Esophagus muscularis mucosa (tissue), 4 donors: ENCODE measurements at regions not wholly inside any gene's neighbourhood (a gene's known extent, or its start where the extent isn't known, plus 50 kb on each side); places are given as distances from the start of the nearest gene placed in this dataset.

Experiments
- DNase-seq: peaks from one replicate; pipeline ENCODE4 v3.0.0-alpha.2; 2017; ENCODE audit errors: extremely low spot score
- H3K27ac ChIP-seq, 4 donors: fragments of 200-600 bp; sonication (generic); replicated peaks in 1 of 4; 1 replicate in 3 of 4; 2 replicates in 1 of 4; pipeline ENCODE4 v1.5.1; 2016 to 2019; ENCODE audit warnings: mild to moderate bottlenecking in 1 of 4
- H3K27me3 ChIP-seq, 4 donors: fragments of 200-600 bp; sonication (generic); one replicate each; pipeline versions ENCODE4 v1.5.1 to v1.6.0; 2016 to 2019
- H3K36me3 ChIP-seq, 4 donors: fragments of 200-600 bp; sonication (generic); one replicate each; pipeline ENCODE4 v1.5.1; 2016 to 2019
- H3K4me1 ChIP-seq, 4 donors: fragments of 200-600 bp; sonication (generic); one replicate each; pipeline ENCODE4 v1.5.1; 2016 to 2019
- H3K4me3 ChIP-seq, 4 donors: fragments of 200-600 bp; sonication (generic); 1 replicate in 2 of 4; 2 replicates in 2 of 4; pipeline ENCODE4 v1.5.1; 2016 to 2019; ENCODE audit warnings: mild to moderate bottlenecking in 4 of 4, moderate library complexity in 1 of 4
- H3K9me3 ChIP-seq, 4 donors: fragments of 200-600 bp; sonication (generic); 1 replicate in 3 of 4; 2 replicates in 1 of 4; pipeline ENCODE4 v1.5.1; 2016 to 2019
- EP300 ChIP-seq: sonication (generic); formaldehyde crosslinking; IDR thresholded peaks from one replicate; pipeline ENCODE4 v1.6.1; 2017; ENCODE audit warnings: antibody characterized with exemption
- POLR2A ChIP-seq: fragments of 450-650 bp; IDR thresholded peaks from one replicate; pipeline ENCODE4 v1.6.1; 2017; ENCODE audit warnings: antibody characterized with exemption, moderate library complexity, mild to moderate bottlenecking, low read depth
- POLR2AphosphoS5 ChIP-seq, 2 donors: sonication (generic); formaldehyde crosslinking; IDR thresholded peaks; one replicate each; pipeline ENCODE4 v1.6.1; 2017; ENCODE audit warnings: antibody characterized with exemption in 2 of 2
- WGBS: methylation state at CpG from one replicate; pipeline ENCODE4 v1.1.5; 2018; 5-methylcytosine and 5-hydroxymethylcytosine counted together
- intact Hi-C: fragments of 100-400 bp; cut with DNase I; formaldehyde crosslinking; loops from one replicate; pipeline ENCODE4 v1.15.1; 2023
- TF ChIP-seq, protein P1 (sequence below), 3 experiments: fragments of 200-600 bp in 2 of 3; fragments of 450-650 bp in 1 of 3; sonication (generic) in 2 of 3; IDR thresholded peaks; one replicate each; pipeline ENCODE4 v1.5.1; 2017 to 2019; ENCODE audit warnings: antibody characterized with exemption in 3 of 3, mild to moderate bottlenecking in 2 of 3, moderate library complexity in 1 of 3

- no peaks in the 10 kb centered on the region for H3K27me3 ChIP-seq
- 74% methylated on average over 4 of the region's 4 CpGs for WGBS
- H3K36me3 ChIP-seq, result no peaks in the 10 kb centered on the region
- DNase-seq, result no peak
- TF ChIP-seq POLR2AphosphoS5 (IDR thresholded peaks at IDR 0.05) (no peak), POLR2A (no peak), EP300 (no peak)
- TF ChIP-seq, protein P1, sequence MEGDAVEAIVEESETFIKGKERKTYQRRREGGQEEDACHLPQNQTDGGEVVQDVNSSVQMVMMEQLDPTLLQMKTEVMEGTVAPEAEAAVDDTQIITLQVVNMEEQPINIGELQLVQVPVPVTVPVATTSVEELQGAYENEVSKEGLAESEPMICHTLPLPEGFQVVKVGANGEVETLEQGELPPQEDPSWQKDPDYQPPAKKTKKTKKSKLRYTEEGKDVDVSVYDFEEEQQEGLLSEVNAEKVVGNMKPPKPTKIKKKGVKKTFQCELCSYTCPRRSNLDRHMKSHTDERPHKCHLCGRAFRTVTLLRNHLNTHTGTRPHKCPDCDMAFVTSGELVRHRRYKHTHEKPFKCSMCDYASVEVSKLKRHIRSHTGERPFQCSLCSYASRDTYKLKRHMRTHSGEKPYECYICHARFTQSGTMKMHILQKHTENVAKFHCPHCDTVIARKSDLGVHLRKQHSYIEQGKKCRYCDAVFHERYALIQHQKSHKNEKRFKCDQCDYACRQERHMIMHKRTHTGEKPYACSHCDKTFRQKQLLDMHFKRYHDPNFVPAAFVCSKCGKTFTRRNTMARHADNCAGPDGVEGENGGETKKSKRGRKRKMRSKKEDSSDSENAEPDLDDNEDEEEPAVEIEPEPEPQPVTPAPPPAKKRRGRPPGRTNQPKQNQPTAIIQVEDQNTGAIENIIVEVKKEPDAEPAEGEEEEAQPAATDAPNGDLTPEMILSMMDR (IDR thresholded peaks at IDR 0.05), result no peak
- no peak overlapping the region for H3K4me3 ChIP-seq
- H3K9me3 ChIP-seq, result peaks cover 0 to 13% (median 2%) of the 10 kb centered on the region in 4 donors
- H3K4me1 ChIP-seq, result no peaks in the 10 kb centered on the region
- H3K27ac ChIP-seq, result no peak overlapping the region
- intact Hi-C loops, result no loop called here
Observed at GRCh38 chr18:68456985-68457384, 257.9 kb downstream of the TMX3 start.

- Histone ChIP-seq H3K9me3 (peaks cover 0 to 13% (median 2%) of the 10 kb centered on the region in 4 donors), H3K4me1 (no peaks in the 10 kb centered on the region), H3K4me3 (no peak overlapping the region), H3K36me3 (no peaks in the 10 kb centered on the region), H3K27ac (no peak overlapping the region), H3K27me3 (no peaks in the 10 kb centered on the region)
- DNase-seq, result no peak
- TF ChIP-seq POLR2AphosphoS5 (IDR thresholded peaks at IDR 0.05), result no peak
- TF ChIP-seq, protein P1 (IDR thresholded peaks at IDR 0.05), result no peak
- no peak for TF ChIP-seq POLR2A
- TF ChIP-seq EP300, result no peak
- intact Hi-C loops, result no loop called here
Observed at GRCh38 chr18:68455229-68455603, 259.7 kb downstream of the TMX3 start.

DNA sequence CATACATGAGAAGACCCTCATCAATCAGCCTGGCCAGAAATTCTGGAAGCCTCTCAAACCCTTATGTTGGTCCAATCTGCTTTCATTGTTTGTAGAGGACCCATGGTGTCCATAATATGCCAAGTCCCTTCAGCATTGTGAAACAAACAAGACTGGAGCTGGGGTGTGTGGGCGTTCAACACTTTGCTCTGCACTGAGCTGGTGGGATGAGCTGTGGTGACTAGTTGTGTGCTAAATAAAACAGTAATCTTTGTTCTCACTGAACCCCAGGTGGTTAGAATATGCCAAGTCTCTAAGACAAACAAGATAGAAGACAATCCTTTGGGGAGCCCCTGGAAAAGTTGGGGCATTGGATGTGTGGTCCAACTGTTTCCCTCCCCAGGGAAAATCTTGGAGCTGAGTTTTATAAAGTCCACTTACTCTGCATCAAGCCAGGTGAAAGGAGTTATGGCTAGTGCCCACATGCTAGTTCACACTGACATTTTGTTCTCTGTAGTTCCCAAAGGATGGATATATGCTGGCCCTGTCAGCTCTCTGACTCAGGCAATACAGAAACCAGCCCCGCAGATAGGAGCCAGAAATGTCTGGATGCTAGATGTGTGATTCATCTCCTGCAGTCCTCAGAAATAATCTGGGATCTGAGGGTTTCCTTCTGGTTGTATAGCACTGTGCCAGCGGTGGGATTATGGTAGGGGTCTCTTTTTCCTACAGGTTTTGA is 260.2 kb downstream of the TMX3 start:
- Histone ChIP-seq H3K4me1 (no peaks in the 10 kb centered on the region), H3K36me3 (no peaks in the 10 kb centered on the region), H3K9me3 (peaks cover 0 to 13% (median 2%) of the 10 kb centered on the region in 4 donors), H3K27ac (no peak overlapping the region), H3K27me3 (no peaks in the 10 kb centered on the region), H3K4me3 (no peak overlapping the region)
- DNase-seq, result no peak
- TF ChIP-seq POLR2A, result no peak
- no peak for TF ChIP-seq EP300
- TF ChIP-seq, protein P1 (IDR thresholded peaks at IDR 0.05), result no peak
- TF ChIP-seq POLR2AphosphoS5 (IDR thresholded peaks at IDR 0.05), result no peak
- WGBS, result 83% methylated on average over 2 of the region's 3 CpGs
- intact Hi-C loops, result no loop called here

- DNase-seq, result no peak
- intact Hi-C loops, result no loop called here
- TF ChIP-seq EP300 (no peak), POLR2AphosphoS5 (IDR thresholded peaks at IDR 0.05) (no peak), POLR2A (no peak)
- TF ChIP-seq, protein P1 (IDR thresholded peaks at IDR 0.05), result no peak
- H3K27ac ChIP-seq, result no peak overlapping the region
- H3K27me3 ChIP-seq, result no peaks in the 10 kb centered on the region
- H3K4me3 ChIP-seq, result no peak overlapping the region
- no peaks in the 10 kb centered on the region for H3K36me3 ChIP-seq
- peaks cover 0 to 4% (median 1%) of the 10 kb centered on the region in 4 donors for H3K9me3 ChIP-seq
- H3K4me1 ChIP-seq, result no peaks in the 10 kb centered on the region
- WGBS, result 85% methylated on average over 2 of the region's 2 CpGs
Observed at GRCh38 chr18:68449292-68449691, 265.6 kb downstream of the TMX3 start.

GRCh38 chr18:68448736-68449135 is 266.2 kb downstream of the TMX3 start:
- H3K36me3 ChIP-seq, result no peaks in the 10 kb centered on the region
- intact Hi-C loops, result no loop called here
- no peak for TF ChIP-seq POLR2AphosphoS5 (IDR thresholded peaks at IDR 0.05)
- no peak for TF ChIP-seq EP300
- TF ChIP-seq, protein P1 (IDR thresholded peaks at IDR 0.05), result no peak
- no peak for TF ChIP-seq POLR2A
- 88% methylated on average over 1 of the region's 1 CpG for WGBS
- DNase-seq, result no peak
- no peaks in the 10 kb centered on the region for H3K9me3 ChIP-seq
- H3K4me3 ChIP-seq, result no peak overlapping the region
- H3K4me1 ChIP-seq, result no peaks in the 10 kb centered on the region
- H3K27me3 ChIP-seq, result no peaks in the 10 kb centered on the region
- no peak overlapping the region for H3K27ac ChIP-seq
